PC-3 (cell line): ENCODE measurements at regions not wholly inside any gene's neighbourhood (a gene's known extent, or its start where the extent isn't known, plus 50 kb on each side); places are given as distances from the start of the nearest gene placed in this dataset.
"Not testable (repeated sequence)": the region's sequence is repeated elsewhere in the genome, so short reads cannot be mapped to it uniquely, and the experiment has no call there.

ENCODE experiments used
- ATAC-seq: fragments of 200-7000 bp; cut with Tn5 transposase; 2 replicates; pipeline ENCODE4 v1.9.1; 2020; ENCODE audit warnings: mild to moderate bottlenecking, moderate library complexity
- BruUV-seq: library from RNA; stranded (reverse); fragments of 400-500 nt; replicated peaks from 2 replicates; lab custom pipeline; 2021; lab: Mats Ljungman, UMichigan
- CTCF ChIA-PET: fragments of 300-600 bp; sonication (Branson Sonifier 250); formaldehyde crosslinking; loops from one replicate; lab custom pipeline; 2022; ENCODE audit warnings: antibody characterized with exemption; lab: Charles Lee
- POLR2A ChIA-PET: fragments of 300-600 bp; sonication (Branson Sonifier 250); formaldehyde crosslinking; loops from one replicate; lab custom pipeline; 2022; ENCODE audit warnings: antibody characterized with exemption; ENCODE audit not compliant: unreplicated experiment; lab: Charles Lee
- DNase-seq: peaks from one replicate; pipeline ENCODE4 v3.0.0-alpha.2; 2015
- H2AFZ ChIP-seq: fragments of 300-600 bp; sonication (generic); 2 replicates; pipeline ENCODE4 v1.6.0; 2016; ENCODE audit warnings: antibody characterized with exemption, low read length
- H3F3A ChIP-seq: fragments of 300-600 bp; sonication (generic); one replicate; pipeline ENCODE4 v1.6.0; 2017; ENCODE audit warnings: antibody characterized with exemption, low read length, control low read depth, mild to moderate bottlenecking; ENCODE audit not compliant: unreplicated experiment
- H3K27ac ChIP-seq: fragments of 300-600 bp; sonication (generic); 2 replicates; pipeline ENCODE4 v1.5.1; 2016; ENCODE audit warnings: mild to moderate bottlenecking, low read length
- H3K27me3 ChIP-seq: fragments of 300-600 bp; sonication (generic); 2 replicates; pipeline ENCODE4 v1.6.1; 2016; ENCODE audit warnings: low read length, mixed read lengths
- H3K36me3 ChIP-seq: fragments of 300-600 bp; sonication (generic); 2 replicates; pipeline ENCODE4 v1.6.1; 2016; ENCODE audit warnings: low read depth, mixed run types, low read length, mixed read lengths
- H3K4me1 ChIP-seq: fragments of 300-600 bp; sonication (generic); 2 replicates; pipeline ENCODE4 v1.5.1; 2016; ENCODE audit warnings: low read length; ENCODE audit not compliant: insufficient read depth
- H3K4me2 ChIP-seq: fragments of 300-600 bp; sonication (generic); 2 replicates; pipeline ENCODE4 v1.6.0; 2016; ENCODE audit warnings: low read length
- H3K4me3 ChIP-seq: fragments of 300-600 bp; sonication (generic); 2 replicates; pipeline ENCODE4 v1.5.1; 2016; ENCODE audit warnings: mild to moderate bottlenecking, low read length, mixed read lengths
- H3K79me2 ChIP-seq: fragments of 300-600 bp; sonication (generic); 2 replicates; pipeline ENCODE4 v1.6.1; 2017; ENCODE audit warnings: low read length, mixed read lengths
- H3K9ac ChIP-seq: fragments of 300-600 bp; sonication (generic); 2 replicates; pipeline ENCODE4 v1.6.0; 2016; ENCODE audit warnings: mild to moderate bottlenecking, low read length
- H3K9me2 ChIP-seq: fragments of 300-600 bp; sonication (generic); replicated peaks from 2 replicates; pipeline ENCODE4 v1.6.1; 2016; ENCODE audit warnings: mixed run types, low read length, mixed read lengths
- H3K9me3 ChIP-seq: fragments of 300-600 bp; sonication (generic); 2 replicates; pipeline ENCODE4 v1.6.1; 2016; ENCODE audit warnings: low read length, mixed read lengths
- H4K20me1 ChIP-seq: fragments of 300-600 bp; sonication (generic); 2 replicates; pipeline ENCODE4 v1.6.1; 2016; ENCODE audit warnings: low read length, mixed read lengths
- EZH2 ChIP-seq: fragments of 300-600 bp; sonication (generic); IDR thresholded peaks from one replicate; pipeline ENCODE4 v1.6.1; 2017; ENCODE audit warnings: antibody characterized with exemption, mild to moderate bottlenecking, low read length; ENCODE audit not compliant: unreplicated experiment
- EZH2phosphoT487 ChIP-seq: fragments of 300-600 bp; sonication (generic); IDR thresholded peaks from 2 replicates; pipeline ENCODE4 v1.6.1; 2018; ENCODE audit warnings: mild to moderate bottlenecking, antibody characterized with exemption, low read length, borderline replicate concordance
- intact Hi-C: fragments of 100-400 bp; cut with micrococcal nuclease; formaldehyde crosslinking; loops from 2 replicates; pipeline ENCODE4 v1.9.0; 2023
- TF ChIP-seq, protein P1 (sequence below): fragments of 300-600 bp; sonication (generic); conservative IDR thresholded peaks from 2 replicates; pipeline ENCODE4 v1.5.1; 2017; ENCODE audit warnings: antibody characterized with exemption, low read depth, mild to moderate bottlenecking, low read length

DNA sequence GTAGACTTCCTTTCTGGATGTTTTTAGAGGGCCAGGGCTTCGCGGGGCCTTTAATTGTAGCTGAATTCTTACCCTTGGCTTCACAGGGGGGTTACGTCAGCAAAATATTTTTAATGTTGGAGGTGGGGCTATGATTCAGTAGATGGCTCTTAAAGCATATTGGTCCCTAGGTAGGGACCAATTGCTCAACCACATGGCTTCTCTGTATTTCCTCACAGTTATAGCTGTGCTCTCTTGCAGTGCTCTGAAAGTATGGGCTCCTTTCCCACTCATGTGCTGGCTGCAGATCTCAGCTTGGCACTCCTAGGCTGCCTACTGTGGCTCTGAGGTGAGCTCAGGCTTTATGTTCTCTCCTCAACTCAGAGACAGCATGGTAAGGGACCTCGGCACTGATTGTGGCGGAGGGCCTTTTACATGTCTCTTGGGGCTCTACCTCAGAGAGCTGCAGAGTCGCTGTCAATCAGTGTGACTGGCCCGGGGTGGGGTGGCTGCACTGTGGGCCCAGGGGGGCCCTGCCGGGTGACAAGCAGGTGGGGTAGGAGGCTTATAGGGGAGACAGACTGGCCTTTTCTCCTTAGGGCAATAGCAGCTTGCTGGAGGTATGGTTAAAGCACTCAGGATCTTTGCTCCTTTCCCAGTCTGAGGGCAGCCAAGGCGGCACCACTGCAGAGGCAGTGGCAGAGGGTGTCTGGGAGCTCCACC is 318.0 kb downstream of the DOK5 start:
- TF ChIP-seq EZH2phosphoT487 (no peak), EZH2 (no peak)
- TF ChIP-seq, protein P1, sequence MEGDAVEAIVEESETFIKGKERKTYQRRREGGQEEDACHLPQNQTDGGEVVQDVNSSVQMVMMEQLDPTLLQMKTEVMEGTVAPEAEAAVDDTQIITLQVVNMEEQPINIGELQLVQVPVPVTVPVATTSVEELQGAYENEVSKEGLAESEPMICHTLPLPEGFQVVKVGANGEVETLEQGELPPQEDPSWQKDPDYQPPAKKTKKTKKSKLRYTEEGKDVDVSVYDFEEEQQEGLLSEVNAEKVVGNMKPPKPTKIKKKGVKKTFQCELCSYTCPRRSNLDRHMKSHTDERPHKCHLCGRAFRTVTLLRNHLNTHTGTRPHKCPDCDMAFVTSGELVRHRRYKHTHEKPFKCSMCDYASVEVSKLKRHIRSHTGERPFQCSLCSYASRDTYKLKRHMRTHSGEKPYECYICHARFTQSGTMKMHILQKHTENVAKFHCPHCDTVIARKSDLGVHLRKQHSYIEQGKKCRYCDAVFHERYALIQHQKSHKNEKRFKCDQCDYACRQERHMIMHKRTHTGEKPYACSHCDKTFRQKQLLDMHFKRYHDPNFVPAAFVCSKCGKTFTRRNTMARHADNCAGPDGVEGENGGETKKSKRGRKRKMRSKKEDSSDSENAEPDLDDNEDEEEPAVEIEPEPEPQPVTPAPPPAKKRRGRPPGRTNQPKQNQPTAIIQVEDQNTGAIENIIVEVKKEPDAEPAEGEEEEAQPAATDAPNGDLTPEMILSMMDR: no peak
- DNase-seq (no peak), ATAC-seq (no peak)
- Histone ChIP-seq H4K20me1 (no peaks in the 10 kb centered on the region), H3K9me3 (peaks cover 27% of the 10 kb centered on the region), H3K27me3 (no peaks in the 10 kb centered on the region), H3K9me2 (no peaks in the 10 kb centered on the region), H2AFZ (no peak overlapping the region), H3K4me2 (no peak overlapping the region), H3K4me3 (no peak overlapping the region), H3K79me2 (no peaks in the 10 kb centered on the region), H3K27ac (no peak overlapping the region), H3F3A (no peaks in the 10 kb centered on the region), H3K4me1 (no peaks in the 10 kb centered on the region), H3K9ac (no peak overlapping the region), H3K36me3 (no peaks in the 10 kb centered on the region)
- BruUV-seq: no TSS peak
- POLR2A ChIA-PET: no interaction called here
- intact Hi-C loops: no loop called here
- CTCF ChIA-PET: no interaction called here

DNA sequence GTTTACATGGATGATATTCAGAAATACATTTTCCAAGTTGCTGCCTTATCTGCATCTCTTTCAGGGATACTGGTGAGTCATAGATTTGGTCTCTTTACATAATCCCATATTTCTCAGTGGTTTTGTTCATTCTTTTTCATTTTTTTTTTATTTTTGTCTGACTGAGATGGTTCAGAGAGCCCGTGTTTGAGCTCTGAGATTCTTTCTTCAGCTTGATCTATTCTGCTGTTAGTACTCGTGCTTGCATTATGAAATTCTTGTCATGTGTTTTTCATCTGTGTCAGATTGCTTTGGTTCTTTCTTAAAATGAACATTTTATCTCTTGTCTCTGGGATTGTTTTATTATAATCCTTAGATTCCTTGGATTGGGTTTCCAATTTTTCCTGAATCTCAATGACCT is 317.3 kb downstream of the DOK5 start:
- no TSS peak for BruUV-seq
- no peaks in the 10 kb centered on the region for H3K4me1 ChIP-seq
- no peak for ATAC-seq

DNA sequence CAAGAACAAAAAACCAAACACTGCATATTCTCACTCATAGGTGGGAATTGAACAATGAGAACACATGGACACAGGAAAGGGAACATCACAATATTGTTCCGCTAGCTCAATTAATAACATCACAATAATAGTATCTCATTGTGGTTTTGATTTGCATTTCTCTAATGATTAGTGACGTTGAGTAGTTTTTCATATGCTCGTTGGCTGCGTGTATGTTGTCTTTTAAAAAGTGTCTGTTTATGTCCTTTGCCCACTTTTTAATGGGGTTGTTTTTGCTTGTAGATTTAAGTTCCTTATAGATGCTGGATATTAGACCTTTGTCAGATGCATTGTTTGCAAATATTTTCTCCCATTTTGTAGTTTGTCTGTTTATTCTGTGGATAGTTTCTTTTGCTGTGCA is 312.9 kb downstream of the DOK5 start:
- CTCF ChIA-PET, H3K4me1 ChIP-seq, H3F3A ChIP-seq, H2AFZ ChIP-seq, H3K79me2 ChIP-seq, H3K27ac ChIP-seq, H3K9me2 ChIP-seq, H3K9ac ChIP-seq, H3K27me3 ChIP-seq, POLR2A ChIA-PET, intact Hi-C loops, DNase-seq, H3K4me2 ChIP-seq, ATAC-seq, H3K4me3 ChIP-seq, BruUV-seq, H3K36me3 ChIP-seq, H4K20me1 ChIP-seq: not testable (repeated sequence)
- peaks cover 19% of the 10 kb centered on the region for H3K9me3 ChIP-seq

More for the DNA sequence above, 317.3 kb downstream of the DOK5 start:
- intact Hi-C loops: no loop called here
- H4K20me1 ChIP-seq: no peaks in the 10 kb centered on the region
- ChIA-PET POLR2A (no interaction called here), CTCF (no interaction called here)
- no peak overlapping the region for H3K9ac ChIP-seq
- no peak for DNase-seq
- H3K27ac ChIP-seq: no peak overlapping the region
- H3K9me3 ChIP-seq: peaks cover 27% of the 10 kb centered on the region
- no peak overlapping the region for H3K4me2 ChIP-seq
- TF ChIP-seq, protein P1: no peak
- TF ChIP-seq EZH2: no peak
- no peak for TF ChIP-seq EZH2phosphoT487
- no peak overlapping the region for H2AFZ ChIP-seq
- H3K27me3 ChIP-seq: no peaks in the 10 kb centered on the region
- no peaks in the 10 kb centered on the region for H3F3A ChIP-seq
- H3K4me3 ChIP-seq: no peak overlapping the region
- no peaks in the 10 kb centered on the region for H3K79me2 ChIP-seq
- H3K36me3 ChIP-seq: no peaks in the 10 kb centered on the region
- H3K9me2 ChIP-seq: no peaks in the 10 kb centered on the region

DNA sequence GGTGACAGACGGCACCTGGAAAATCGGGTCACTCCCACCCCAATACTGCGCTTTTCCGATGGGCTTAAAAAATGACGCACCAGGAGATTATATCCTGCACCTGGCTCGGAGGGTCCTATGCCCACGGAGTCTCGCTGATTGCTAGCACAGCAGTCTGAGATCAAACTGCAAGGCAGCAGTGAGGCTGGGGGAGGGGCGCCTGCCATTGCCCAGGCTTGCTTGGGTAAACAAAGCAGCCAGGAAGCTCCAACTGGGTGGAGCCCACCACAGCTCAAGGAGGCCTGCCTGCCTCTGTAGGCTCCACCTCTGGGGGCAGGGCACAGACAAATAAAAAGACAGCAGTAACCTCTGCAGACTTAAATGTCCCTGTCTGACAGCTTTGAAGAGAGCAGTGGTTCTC is 307.4 kb downstream of the DOK5 start:
- H3K36me3 ChIP-seq, H3K27ac ChIP-seq, H3K4me2 ChIP-seq, intact Hi-C loops, H3K9me3 ChIP-seq, CTCF ChIA-PET, ATAC-seq, POLR2A ChIA-PET, H3K79me2 ChIP-seq, H3K4me3 ChIP-seq, H3K4me1 ChIP-seq, BruUV-seq, H3F3A ChIP-seq, H3K27me3 ChIP-seq, H3K9me2 ChIP-seq, H3K9ac ChIP-seq, H4K20me1 ChIP-seq, DNase-seq, H2AFZ ChIP-seq: not testable (repeated sequence)
